ENCODE measurements at regions not wholly inside any gene's neighbourhood (a gene's known extent, or its start where the extent isn't known, plus 50 kb on each side); places are given as distances from the start of the nearest gene placed in this dataset.
A peak's percentile ranks its signal among the peaks of the same experiment; 100 is the strongest.

- no peaks in the 10 kb centered on the region for H3K36me3 ChIP-seq (ENCODE audit: control insufficient read depth in 2 of 3, insufficient read depth in 3 of 3, low read length in 3 of 3)
- no peak overlapping the region for H3K9ac ChIP-seq (ENCODE audit: low read length in 3 of 3)
- no peak for TF ChIP-seq CTCF (IDR thresholded peaks at IDR 0.05; ENCODE audit: borderline replicate concordance, extremely low read depth, insufficient read depth)
- no peak overlapping the region for H3K4me3 ChIP-seq (ENCODE audit: low read length in 3 of 3)
- no peak for FAIRE-seq
- no peaks in the 10 kb centered on the region for H3K27me3 ChIP-seq (ENCODE audit: control insufficient read depth, insufficient read depth, low read length)
- no peaks in the 10 kb centered on the region for H3K4me1 ChIP-seq (ENCODE audit: control insufficient read depth in 2 of 3, insufficient read depth in 2 of 3, low read depth in 1 of 3, low read length in 3 of 3)
- no peak for DNase-seq
- H3K9me3 ChIP-seq (ENCODE audit: control insufficient read depth in 2 of 3, insufficient read depth in 1 of 3, low read length in 3 of 3): no peaks in the 10 kb centered on the region
- no peak overlapping the region for H3K27ac ChIP-seq (ENCODE audit: low read depth in 2 of 2, low read length in 2 of 2)
- intact Hi-C loops (cut with DNase I): no loop called here
Measured at GRCh38 chr4:97468272-97468671, 675.0 kb downstream of the STPG2 start.

- TF ChIP-seq CTCF (IDR thresholded peaks at IDR 0.05; ENCODE audit: borderline replicate concordance, extremely low read depth, insufficient read depth): no peak
- no peak overlapping the region for H3K9ac ChIP-seq (ENCODE audit: low read length in 3 of 3)
- peak in 1 of 5 donors; percentile 1 for DNase-seq
- H3K4me3 ChIP-seq (ENCODE audit: low read length in 3 of 3): no peak overlapping the region
- no peaks in the 10 kb centered on the region for H3K27me3 ChIP-seq (ENCODE audit: control insufficient read depth, insufficient read depth, low read length)
- intact Hi-C loops (cut with DNase I): no loop called here
- no peaks in the 10 kb centered on the region for H3K36me3 ChIP-seq (ENCODE audit: control insufficient read depth in 2 of 3, insufficient read depth in 3 of 3, low read length in 3 of 3)
- H3K27ac ChIP-seq (ENCODE audit: low read depth in 2 of 2, low read length in 2 of 2): no peak overlapping the region
- H3K4me1 ChIP-seq (ENCODE audit: control insufficient read depth in 2 of 3, insufficient read depth in 2 of 3, low read depth in 1 of 3, low read length in 3 of 3): no peaks in the 10 kb centered on the region
- no peak for FAIRE-seq
- H3K9me3 ChIP-seq (ENCODE audit: control insufficient read depth in 2 of 3, insufficient read depth in 1 of 3, low read length in 3 of 3): no peaks in the 10 kb centered on the region
Measured at GRCh38 chr4:97475621-97476020, 667.7 kb downstream of the STPG2 start.

GRCh38 chr4:97477974-97478373 is 665.3 kb downstream of the STPG2 start:
- no peak for FAIRE-seq
- Histone ChIP-seq H3K4me3 (ENCODE audit: low read length in 3 of 3) (no peak overlapping the region), H3K9me3 (ENCODE audit: control insufficient read depth in 2 of 3, insufficient read depth in 1 of 3, low read length in 3 of 3) (peaks cover 0 to 3% (median 0%) of the 10 kb centered on the region in 3 donors)

More at GRCh38 chr4:97477974-97478373, 665.3 kb downstream of the STPG2 start:
- intact Hi-C loops (cut with DNase I): no loop called here
- no peak for DNase-seq
- H3K27ac ChIP-seq (ENCODE audit: low read depth in 2 of 2, low read length in 2 of 2): no peak overlapping the region
- no peaks in the 10 kb centered on the region for H3K36me3 ChIP-seq (ENCODE audit: control insufficient read depth in 2 of 3, insufficient read depth in 3 of 3, low read length in 3 of 3)
- H3K27me3 ChIP-seq (ENCODE audit: control insufficient read depth, insufficient read depth, low read length): no peaks in the 10 kb centered on the region
- TF ChIP-seq CTCF (IDR thresholded peaks at IDR 0.05; ENCODE audit: borderline replicate concordance, extremely low read depth, insufficient read depth): no peak
- H3K9ac ChIP-seq (ENCODE audit: low read length in 3 of 3): no peak overlapping the region
- H3K4me1 ChIP-seq (ENCODE audit: control insufficient read depth in 2 of 3, insufficient read depth in 2 of 3, low read depth in 1 of 3, low read length in 3 of 3): no peaks in the 10 kb centered on the region

Measured in kidney (tissue), 13 donors.